SU-DHL-6 (cell line): ENCODE measurements at regions not wholly inside any gene's neighbourhood (a gene's known extent, or its start where the extent isn't known, plus 50 kb on each side); places are given as distances from the start of the nearest gene placed in this dataset.
"Not testable (repeated sequence)": the region's sequence is repeated elsewhere in the genome, so short reads cannot be mapped to it uniquely, and the experiment has no call there.

Experiments
- H2AFZ ChIP-seq: fragments of 200-600 bp; sonication (generic); 2 replicates; pipeline ENCODE4 v1.6.1; 2014; ENCODE audit warnings: low read depth, mild to moderate bottlenecking, moderate library complexity, mixed read lengths, antibody characterized with exemption, low read length; ENCODE audit not compliant: severe bottlenecking
- H3F3A ChIP-seq: fragments of 200-600 bp; shearing (Covaris generic); 2 replicates; pipeline ENCODE4 v1.6.0; 2016; ENCODE audit warnings: antibody characterized with exemption, mild to moderate bottlenecking; ENCODE audit not compliant: insufficient read depth
- H3K27ac ChIP-seq: fragments of 200-600 bp; sonication (generic); 2 replicates; pipeline ENCODE4 v1.5.1; 2016; ENCODE audit warnings: low read depth, mild to moderate bottlenecking, low read length, moderate library complexity, mixed read lengths
- H3K27me3 ChIP-seq: fragments of 200-600 bp; sonication (generic), shearing (Covaris generic); 2 replicates; pipeline ENCODE4 v1.6.0; 2014; ENCODE audit warnings: mild to moderate bottlenecking, low read length
- H3K36me3 ChIP-seq: fragments of 200-600 bp; sonication (generic); 2 replicates; pipeline ENCODE4 v1.6.1; 2014; ENCODE audit warnings: mild to moderate bottlenecking, low read length, mixed read lengths
- H3K4me2 ChIP-seq: fragments of 300-600, 200-600 bp; shearing (Covaris generic), sonication (generic); 2 replicates; pipeline ENCODE4 v1.6.0; 2014; ENCODE audit warnings: low read length, low read depth, mild to moderate bottlenecking; ENCODE audit not compliant: poor library complexity, severe bottlenecking
- H3K4me3 ChIP-seq: fragments of 200-600 bp; sonication (generic); 2 replicates; pipeline ENCODE4 v1.5.1; 2014; ENCODE audit warnings: antibody characterized with exemption, low read length, mild to moderate bottlenecking, mixed read lengths; ENCODE audit not compliant: insufficient read depth, poor library complexity, severe bottlenecking
- H3K79me2 ChIP-seq: fragments of 200-600 bp; sonication (generic); 2 replicates; pipeline ENCODE4 v1.6.1; 2014; ENCODE audit warnings: mild to moderate bottlenecking, low read length, moderate library complexity; ENCODE audit not compliant: insufficient read depth
- H3K9ac ChIP-seq: fragments of 200-600 bp; sonication (generic); 2 replicates; pipeline ENCODE4 v1.7.0; 2014; ENCODE audit warnings: mild to moderate bottlenecking, low read length
- H3K9me2 ChIP-seq: fragments of 200-600 bp; sonication (generic); replicated peaks from 2 replicates; pipeline ENCODE4 v1.6.1; 2014; ENCODE audit warnings: low read length; ENCODE audit not compliant: insufficient read depth
- H3K9me3 ChIP-seq: fragments of 200-600 bp; sonication (generic); 2 replicates; pipeline ENCODE4 v1.6.1; 2014; ENCODE audit warnings: low read length, mixed read lengths; ENCODE audit not compliant: insufficient read depth
- H4K20me1 ChIP-seq: fragments of 200-600 bp; sonication (generic); 2 replicates; pipeline ENCODE4 v1.6.1; 2014; ENCODE audit warnings: low read depth, mild to moderate bottlenecking, antibody characterized with exemption, low read length, moderate library complexity, mixed read lengths
- EZH2phosphoT487 ChIP-seq: fragments of 200-600 bp; sonication (generic), shearing (Covaris generic); conservative IDR thresholded peaks from 2 replicates; pipeline ENCODE4 v1.6.1; 2018; ENCODE audit warnings: mild to moderate bottlenecking, antibody characterized with exemption, low read length, moderate library complexity, mixed read lengths
- TF ChIP-seq, protein P1 (sequence below): fragments of 200-600 bp; sonication (generic); IDR thresholded peaks from one replicate; pipeline ENCODE4 v1.5.1; 2017; ENCODE audit warnings: antibody characterized with exemption, mild to moderate bottlenecking, low read length, moderate library complexity; ENCODE audit not compliant: insufficient read depth, poor library complexity, severe bottlenecking

DNA sequence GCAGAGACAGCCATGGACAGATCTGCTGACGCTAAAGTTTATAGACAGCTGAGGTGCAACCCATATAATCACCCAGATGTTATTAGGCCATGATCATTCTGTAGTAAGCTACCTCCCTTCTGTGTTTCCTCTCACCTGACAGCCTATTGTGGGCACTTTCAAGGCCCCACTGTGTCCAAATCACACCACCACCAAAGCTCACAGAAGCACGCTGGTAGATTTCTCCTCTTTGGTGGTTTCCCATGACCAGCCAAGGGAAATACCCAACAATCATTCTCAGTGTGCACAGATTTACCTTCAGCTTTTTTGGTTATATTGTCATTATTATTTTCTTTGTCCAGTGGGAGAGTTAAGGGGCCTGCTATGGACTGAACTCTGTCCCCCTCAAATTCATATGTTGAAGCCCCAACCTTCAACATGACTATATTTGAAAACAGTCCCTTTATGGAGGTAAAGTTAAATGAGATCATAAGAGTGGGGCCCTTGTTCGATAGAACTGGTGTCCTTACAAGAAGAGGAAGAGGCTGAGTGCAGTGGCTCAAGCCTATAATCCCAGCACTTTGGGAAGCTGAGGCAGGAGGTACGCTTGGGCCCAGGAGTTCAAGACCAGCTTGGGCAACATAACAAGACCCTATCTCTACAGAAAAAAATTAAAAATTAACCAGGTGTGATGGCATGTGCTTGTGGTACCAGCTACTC, 74.0 kb upstream of the MSH6 start:
- H3K79me2 ChIP-seq, result peaks cover 89% of the 10 kb centered on the region
- no peaks in the 10 kb centered on the region for H3K27me3 ChIP-seq
- no peaks in the 10 kb centered on the region for H3K9me2 ChIP-seq
- no peak overlapping the region for H3K4me3 ChIP-seq
- TF ChIP-seq EZH2phosphoT487, result no peak
- TF ChIP-seq, protein P1, sequence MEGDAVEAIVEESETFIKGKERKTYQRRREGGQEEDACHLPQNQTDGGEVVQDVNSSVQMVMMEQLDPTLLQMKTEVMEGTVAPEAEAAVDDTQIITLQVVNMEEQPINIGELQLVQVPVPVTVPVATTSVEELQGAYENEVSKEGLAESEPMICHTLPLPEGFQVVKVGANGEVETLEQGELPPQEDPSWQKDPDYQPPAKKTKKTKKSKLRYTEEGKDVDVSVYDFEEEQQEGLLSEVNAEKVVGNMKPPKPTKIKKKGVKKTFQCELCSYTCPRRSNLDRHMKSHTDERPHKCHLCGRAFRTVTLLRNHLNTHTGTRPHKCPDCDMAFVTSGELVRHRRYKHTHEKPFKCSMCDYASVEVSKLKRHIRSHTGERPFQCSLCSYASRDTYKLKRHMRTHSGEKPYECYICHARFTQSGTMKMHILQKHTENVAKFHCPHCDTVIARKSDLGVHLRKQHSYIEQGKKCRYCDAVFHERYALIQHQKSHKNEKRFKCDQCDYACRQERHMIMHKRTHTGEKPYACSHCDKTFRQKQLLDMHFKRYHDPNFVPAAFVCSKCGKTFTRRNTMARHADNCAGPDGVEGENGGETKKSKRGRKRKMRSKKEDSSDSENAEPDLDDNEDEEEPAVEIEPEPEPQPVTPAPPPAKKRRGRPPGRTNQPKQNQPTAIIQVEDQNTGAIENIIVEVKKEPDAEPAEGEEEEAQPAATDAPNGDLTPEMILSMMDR, result no peak
- peaks cover 65% of the 10 kb centered on the region for H3F3A ChIP-seq
- H2AFZ ChIP-seq, result no peak overlapping the region
- H3K36me3 ChIP-seq, result peaks cover 48% of the 10 kb centered on the region
- no peaks in the 10 kb centered on the region for H3K9me3 ChIP-seq
- H3K9ac ChIP-seq, result peak overlapping the region; percentile 38
- H3K4me2 ChIP-seq, result peak overlapping the region; percentile 34
- H4K20me1 ChIP-seq, result no peaks in the 10 kb centered on the region
- H3K27ac ChIP-seq, result peak overlapping the region; percentile 99

DNA sequence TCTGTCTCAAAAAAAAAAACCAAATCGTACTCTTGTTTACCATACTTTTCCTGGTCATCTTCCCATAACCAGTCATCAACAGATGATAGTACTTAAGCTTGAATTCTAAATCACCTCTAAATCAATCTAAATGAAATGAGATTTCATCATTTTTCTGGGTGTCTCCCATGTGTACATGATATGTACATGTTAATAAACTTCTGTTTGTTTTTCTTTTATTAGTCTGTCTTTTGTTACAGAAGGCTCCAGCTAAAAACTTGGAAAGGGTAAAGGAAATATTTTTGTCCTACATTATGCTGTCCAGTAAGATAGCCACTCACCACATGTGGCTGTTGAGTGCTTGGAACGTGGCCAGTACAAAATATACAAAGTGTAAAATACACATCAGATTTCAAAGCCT, 78.7 kb upstream of the MSH6 start:
- H3K4me2 ChIP-seq, result no peak overlapping the region
- no peaks in the 10 kb centered on the region for H3K27me3 ChIP-seq
- peaks cover 98% of the 10 kb centered on the region for H3K79me2 ChIP-seq
- H4K20me1 ChIP-seq, result no peaks in the 10 kb centered on the region
- H3K4me3 ChIP-seq, result no peak overlapping the region
- peaks cover 44% of the 10 kb centered on the region for H3K36me3 ChIP-seq
- H3K27ac ChIP-seq, result peak overlapping the region; percentile 99
- no peaks in the 10 kb centered on the region for H3K9me2 ChIP-seq
- no peaks in the 10 kb centered on the region for H3K9me3 ChIP-seq
- peaks cover 75% of the 10 kb centered on the region for H3F3A ChIP-seq
- H3K9ac ChIP-seq, result no peak overlapping the region
- TF ChIP-seq EZH2phosphoT487, result no peak
- TF ChIP-seq, protein P1, result no peak
- no peak overlapping the region for H2AFZ ChIP-seq

DNA sequence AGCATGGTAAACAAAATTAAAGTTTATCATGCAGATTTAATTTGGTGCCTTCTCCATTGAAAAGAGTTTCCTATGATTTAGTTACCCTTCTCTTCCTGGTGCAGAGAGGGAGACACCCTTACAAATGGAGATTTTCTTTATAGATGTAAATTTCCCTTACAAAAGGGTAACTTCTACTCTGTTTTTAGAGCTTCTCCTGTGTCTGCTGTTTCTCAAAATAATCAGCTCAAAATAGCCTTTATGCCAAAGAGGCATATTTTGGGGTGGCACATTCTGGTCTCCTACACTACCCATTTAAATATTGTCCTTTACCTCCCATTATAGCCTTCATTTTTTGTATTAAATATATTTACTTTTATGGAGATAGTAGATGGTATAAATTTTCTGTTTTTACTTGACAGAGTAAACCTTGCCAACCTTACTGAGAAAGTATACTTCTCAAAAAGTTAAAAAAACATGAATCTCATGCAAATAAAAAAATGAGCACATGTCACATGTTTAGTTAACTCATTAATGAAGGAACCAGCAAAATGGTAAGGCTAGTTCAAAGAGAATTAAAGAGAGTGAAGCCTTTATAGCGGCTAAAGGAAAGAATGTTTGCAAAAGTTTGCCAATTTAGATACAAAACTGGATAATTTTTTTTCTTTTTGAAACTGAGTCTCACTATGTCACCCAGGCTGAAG, 83.3 kb upstream of the MSH6 start:
- Histone ChIP-seq H3K27ac (peak overlapping the region; percentile 99), H3K4me2 (peak overlapping the region; percentile 96), H3K79me2 (peaks cover 90% of the 10 kb centered on the region), H2AFZ (no peak overlapping the region), H3K27me3 (no peaks in the 10 kb centered on the region), H3K9ac (peak overlapping the region; percentile 97), H3K36me3 (peaks cover 24% of the 10 kb centered on the region), H3F3A (peaks cover 88% of the 10 kb centered on the region), H3K9me3 (no peaks in the 10 kb centered on the region), H3K4me3 (peak overlapping the region; percentile 89), H4K20me1 (no peaks in the 10 kb centered on the region), H3K9me2 (no peaks in the 10 kb centered on the region)
- TF ChIP-seq, protein P1, result no peak
- TF ChIP-seq EZH2phosphoT487, result no peak

GRCh38 chr2:47698436-47698972, 84.4 kb upstream of the MSH6 start:
- Histone ChIP-seq H3K9ac (peak overlapping the region; percentile 97), H3K4me3 (peak overlapping the region; percentile 89), H3K4me2 (peak overlapping the region; percentile 96), H3K36me3 (peaks cover 17% of the 10 kb centered on the region), H3K27ac (peak overlapping the region; percentile 99), H3F3A (peaks cover 91% of the 10 kb centered on the region), H3K79me2 (peaks cover 88% of the 10 kb centered on the region)
- not testable (repeated sequence) for H3K9me2 ChIP-seq, H4K20me1 ChIP-seq, H3K27me3 ChIP-seq, H3K9me3 ChIP-seq, H2AFZ ChIP-seq

DNA sequence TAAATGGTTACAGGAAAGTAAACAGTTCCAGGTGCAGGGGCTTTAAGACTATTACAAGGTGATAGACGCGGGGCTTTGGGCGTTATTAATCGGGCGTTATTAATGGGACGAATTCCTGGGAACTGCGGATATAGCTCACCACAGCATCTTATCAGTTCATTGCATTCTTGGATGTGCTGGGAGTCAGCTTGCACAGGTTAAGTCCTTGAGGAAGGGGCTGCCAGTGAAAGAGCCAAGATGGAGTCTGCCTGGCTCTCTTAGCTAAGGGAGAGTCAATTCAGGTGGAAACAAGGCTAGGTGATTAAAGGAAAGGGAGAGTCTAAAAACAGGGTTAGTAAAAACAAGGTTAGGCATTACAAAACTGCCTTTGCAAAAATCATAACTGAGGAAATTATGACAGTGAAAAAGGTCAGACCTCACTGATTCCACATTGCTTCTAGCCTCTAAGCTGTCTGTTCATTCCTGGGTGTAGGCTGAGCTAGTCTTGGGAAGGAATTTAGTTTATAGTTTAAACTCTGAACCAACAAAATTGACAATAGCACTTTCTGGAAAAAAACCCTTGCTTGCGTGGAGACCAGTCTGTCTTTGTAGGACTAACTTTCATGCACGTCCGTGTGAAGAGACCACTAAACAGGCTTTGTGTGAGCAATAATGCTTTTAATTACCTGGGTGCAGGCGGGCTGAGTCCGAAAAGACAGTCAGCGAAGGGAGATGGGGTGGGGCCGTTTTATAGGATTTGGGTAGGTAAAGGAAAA, 85.1 kb upstream of the MSH6 start:
- peak overlapping the region; percentile 99 for H3K27ac ChIP-seq
- not testable (repeated sequence) for H3K9me2 ChIP-seq, H3K27me3 ChIP-seq, H2AFZ ChIP-seq, H4K20me1 ChIP-seq, H3K9me3 ChIP-seq
- H3K79me2 ChIP-seq, result peaks cover 81% of the 10 kb centered on the region
- H3K4me2 ChIP-seq, result peak overlapping the region; percentile 96
- H3K36me3 ChIP-seq, result peaks cover 15% of the 10 kb centered on the region; the same call in 1 of the 2 replicates
- H3K4me3 ChIP-seq, result peak overlapping the region; percentile 89
- H3K9ac ChIP-seq, result peak overlapping the region; percentile 97
- H3F3A ChIP-seq, result peaks cover 91% of the 10 kb centered on the region
